Tibial nerve (tissue), 4 donors: ENCODE measurements at regions not wholly inside any gene's neighbourhood (a gene's known extent, or its start where the extent isn't known, plus 50 kb on each side); places are given as distances from the start of the nearest gene placed in this dataset.

ENCODE experiments used
- EP300 ChIP-seq, 2 donors: sonication (generic); formaldehyde crosslinking; IDR thresholded peaks; one replicate each; pipeline ENCODE4 v1.6.1; 2017; ENCODE audit warnings: antibody characterized with exemption in 2 of 2, mild to moderate bottlenecking in 1 of 2
- POLR2A ChIP-seq, 2 donors: fragments of 450-650 bp; IDR thresholded peaks; one replicate each; pipeline ENCODE4 v1.6.1; 2017; ENCODE audit warnings: antibody characterized with exemption in 2 of 2, mild to moderate bottlenecking in 2 of 2, moderate library complexity in 2 of 2
- TF ChIP-seq, protein P1 (sequence below), 5 experiments: fragments of 200-600 bp in 3 of 5; fragments of 450-650 bp in 2 of 5; sonication (generic) in 3 of 5; IDR thresholded peaks; one replicate each; pipeline ENCODE4 v1.5.1; 2016 to 2019; ENCODE audit warnings: antibody characterized with exemption in 5 of 5, mild to moderate bottlenecking in 3 of 5, moderate library complexity in 2 of 5

DNA sequence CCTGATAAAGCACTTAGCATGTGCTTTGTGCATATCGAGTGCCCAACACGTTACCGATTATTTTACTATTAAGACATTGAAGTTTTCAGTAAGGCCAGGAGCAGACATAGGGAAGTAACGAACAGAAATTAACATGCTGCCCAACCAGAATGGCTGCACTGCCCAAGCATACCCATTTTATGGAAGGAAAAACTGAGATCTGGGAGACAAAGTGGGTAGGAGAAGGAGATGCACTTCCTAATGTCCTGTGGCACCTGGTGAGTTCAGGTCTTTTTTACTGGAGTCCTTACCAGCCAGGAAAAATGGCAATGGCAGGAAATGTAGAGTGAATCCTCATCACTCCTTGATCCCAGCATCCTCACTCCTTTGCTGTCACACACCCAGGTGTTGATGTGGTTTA lies 768.5 kb downstream of the MED13L start:
- TF ChIP-seq, protein P1, sequence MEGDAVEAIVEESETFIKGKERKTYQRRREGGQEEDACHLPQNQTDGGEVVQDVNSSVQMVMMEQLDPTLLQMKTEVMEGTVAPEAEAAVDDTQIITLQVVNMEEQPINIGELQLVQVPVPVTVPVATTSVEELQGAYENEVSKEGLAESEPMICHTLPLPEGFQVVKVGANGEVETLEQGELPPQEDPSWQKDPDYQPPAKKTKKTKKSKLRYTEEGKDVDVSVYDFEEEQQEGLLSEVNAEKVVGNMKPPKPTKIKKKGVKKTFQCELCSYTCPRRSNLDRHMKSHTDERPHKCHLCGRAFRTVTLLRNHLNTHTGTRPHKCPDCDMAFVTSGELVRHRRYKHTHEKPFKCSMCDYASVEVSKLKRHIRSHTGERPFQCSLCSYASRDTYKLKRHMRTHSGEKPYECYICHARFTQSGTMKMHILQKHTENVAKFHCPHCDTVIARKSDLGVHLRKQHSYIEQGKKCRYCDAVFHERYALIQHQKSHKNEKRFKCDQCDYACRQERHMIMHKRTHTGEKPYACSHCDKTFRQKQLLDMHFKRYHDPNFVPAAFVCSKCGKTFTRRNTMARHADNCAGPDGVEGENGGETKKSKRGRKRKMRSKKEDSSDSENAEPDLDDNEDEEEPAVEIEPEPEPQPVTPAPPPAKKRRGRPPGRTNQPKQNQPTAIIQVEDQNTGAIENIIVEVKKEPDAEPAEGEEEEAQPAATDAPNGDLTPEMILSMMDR (IDR thresholded peaks at IDR 0.05): no peak
- TF ChIP-seq POLR2A (IDR thresholded peaks at IDR 0.05): no peak
- TF ChIP-seq EP300 (IDR thresholded peaks at IDR 0.05): no peak
